ENCODE measurements at regions not wholly inside any gene's neighbourhood (a gene's known extent, or its start where the extent isn't known, plus 50 kb on each side); places are given as distances from the start of the nearest gene placed in this dataset.
"Not testable (repeated sequence)": the region's sequence is repeated elsewhere in the genome, so short reads cannot be mapped to it uniquely, and the experiment has no call there.

DNA sequence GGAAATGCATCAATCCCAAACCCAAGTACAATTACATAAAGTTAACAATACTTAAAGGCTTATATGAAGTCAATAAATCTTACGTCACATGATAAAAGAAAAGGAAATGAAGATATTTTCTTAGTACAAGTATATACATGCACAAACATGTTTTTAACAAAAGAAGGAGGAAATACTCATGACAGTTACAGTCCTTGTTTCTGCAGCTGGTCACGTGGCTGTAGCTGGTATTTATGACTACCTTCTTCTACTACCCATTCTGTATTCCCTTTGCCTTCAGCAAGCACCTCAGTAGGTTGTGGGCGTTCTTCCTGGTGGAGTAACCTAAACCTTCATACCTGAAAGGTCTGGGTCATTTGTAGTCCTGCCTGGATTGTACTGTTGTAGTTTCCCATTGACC lies 514.9 kb downstream of the MFSD1 start:
- ATAC-seq: not testable (repeated sequence)

DNA sequence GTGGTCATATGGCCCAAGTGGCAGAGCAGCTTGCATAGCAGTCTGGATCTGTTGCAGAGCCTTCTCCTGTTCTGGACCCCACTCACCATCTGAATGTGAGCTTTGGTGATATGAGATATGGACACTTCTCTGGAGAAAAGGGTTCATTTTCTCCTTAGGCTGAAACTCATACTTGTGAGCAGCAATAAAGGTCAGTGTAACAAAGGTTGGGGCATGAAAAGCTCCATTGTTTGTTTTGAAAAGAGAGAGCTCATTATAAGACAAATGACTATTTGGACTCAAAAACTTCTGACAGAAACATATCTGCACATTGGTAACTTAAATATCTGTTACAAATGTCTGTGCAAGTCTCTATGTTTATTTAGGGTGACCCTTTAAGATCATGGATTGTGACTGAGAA lies 517.3 kb downstream of the MFSD1 start:
- TF ChIP-seq, protein P1, sequence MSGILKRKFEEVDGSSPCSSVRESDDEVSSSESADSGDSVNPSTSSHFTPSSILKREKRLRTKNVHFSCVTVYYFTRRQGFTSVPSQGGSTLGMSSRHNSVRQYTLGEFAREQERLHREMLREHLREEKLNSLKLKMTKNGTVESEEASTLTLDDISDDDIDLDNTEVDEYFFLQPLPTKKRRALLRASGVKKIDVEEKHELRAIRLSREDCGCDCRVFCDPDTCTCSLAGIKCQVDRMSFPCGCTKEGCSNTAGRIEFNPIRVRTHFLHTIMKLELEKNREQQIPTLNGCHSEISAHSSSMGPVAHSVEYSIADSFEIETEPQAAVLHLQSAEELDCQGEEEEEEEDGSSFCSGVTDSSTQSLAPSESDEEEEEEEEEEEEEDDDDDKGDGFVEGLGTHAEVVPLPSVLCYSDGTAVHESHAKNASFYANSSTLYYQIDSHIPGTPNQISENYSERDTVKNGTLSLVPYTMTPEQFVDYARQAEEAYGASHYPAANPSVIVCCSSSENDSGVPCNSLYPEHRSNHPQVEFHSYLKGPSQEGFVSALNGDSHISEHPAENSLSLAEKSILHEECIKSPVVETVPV (CRISPR knock-in tag; IDR thresholded peaks at IDR 0.05): no peak
- TF ChIP-seq TOX (CRISPR knock-in tag; IDR thresholded peaks at IDR 0.05; ENCODE audit: borderline replicate concordance) (no peak), ZNF8 (CRISPR knock-in tag; IDR thresholded peaks at IDR 0.05) (no peak), PPARA (CRISPR knock-in tag; IDR thresholded peaks at IDR 0.05; ENCODE audit: borderline replicate concordance) (no peak), GLIS3 (CRISPR knock-in tag; IDR thresholded peaks at IDR 0.05) (no peak), OSR1 (CRISPR knock-in tag; IDR thresholded peaks at IDR 0.05) (no peak), SNAI2 (CRISPR knock-in tag; IDR thresholded peaks at IDR 0.05) (no peak), ZNF70 (CRISPR knock-in tag; IDR thresholded peaks at IDR 0.05) (no peak), TCF4 (CRISPR knock-in tag; IDR thresholded peaks at IDR 0.05; ENCODE audit: borderline replicate concordance) (no peak), ESRRG (CRISPR knock-in tag; IDR thresholded peaks at IDR 0.05) (no peak), ZC3H10 (CRISPR knock-in tag; IDR thresholded peaks at IDR 0.05) (no peak), ARNTL (CRISPR knock-in tag; IDR thresholded peaks at IDR 0.05; ENCODE audit: borderline replicate concordance, low read depth) (no peak)
- TF ChIP-seq, protein P2, sequence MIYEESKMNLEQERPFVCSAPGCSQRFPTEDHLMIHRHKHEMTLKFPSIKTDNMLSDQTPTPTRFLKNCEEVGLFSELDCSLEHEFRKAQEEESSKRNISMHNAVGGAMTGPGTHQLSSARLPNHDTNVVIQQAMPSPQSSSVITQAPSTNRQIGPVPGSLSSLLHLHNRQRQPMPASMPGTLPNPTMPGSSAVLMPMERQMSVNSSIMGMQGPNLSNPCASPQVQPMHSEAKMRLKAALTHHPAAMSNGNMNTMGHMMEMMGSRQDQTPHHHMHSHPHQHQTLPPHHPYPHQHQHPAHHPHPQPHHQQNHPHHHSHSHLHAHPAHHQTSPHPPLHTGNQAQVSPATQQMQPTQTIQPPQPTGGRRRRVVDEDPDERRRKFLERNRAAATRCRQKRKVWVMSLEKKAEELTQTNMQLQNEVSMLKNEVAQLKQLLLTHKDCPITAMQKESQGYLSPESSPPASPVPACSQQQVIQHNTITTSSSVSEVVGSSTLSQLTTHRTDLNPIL (CRISPR knock-in tag; IDR thresholded peaks at IDR 0.05; ENCODE audit: low read depth): no peak
- TF ChIP-seq, protein P3, sequence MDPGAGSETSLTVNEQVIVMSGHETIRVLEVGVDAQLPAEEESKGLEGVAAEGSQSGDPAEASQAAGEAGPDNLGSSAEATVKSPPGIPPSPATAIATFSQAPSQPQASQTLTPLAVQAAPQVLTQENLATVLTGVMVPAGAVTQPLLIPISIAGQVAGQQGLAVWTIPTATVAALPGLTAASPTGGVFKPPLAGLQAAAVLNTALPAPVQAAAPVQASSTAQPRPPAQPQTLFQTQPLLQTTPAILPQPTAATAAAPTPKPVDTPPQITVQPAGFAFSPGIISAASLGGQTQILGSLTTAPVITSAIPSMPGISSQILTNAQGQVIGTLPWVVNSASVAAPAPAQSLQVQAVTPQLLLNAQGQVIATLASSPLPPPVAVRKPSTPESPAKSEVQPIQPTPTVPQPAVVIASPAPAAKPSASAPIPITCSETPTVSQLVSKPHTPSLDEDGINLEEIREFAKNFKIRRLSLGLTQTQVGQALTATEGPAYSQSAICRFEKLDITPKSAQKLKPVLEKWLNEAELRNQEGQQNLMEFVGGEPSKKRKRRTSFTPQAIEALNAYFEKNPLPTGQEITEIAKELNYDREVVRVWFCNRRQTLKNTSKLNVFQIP (CRISPR knock-in tag; IDR thresholded peaks at IDR 0.05; ENCODE audit: borderline replicate concordance, low read depth): no peak
- TF ChIP-seq, protein P4, sequence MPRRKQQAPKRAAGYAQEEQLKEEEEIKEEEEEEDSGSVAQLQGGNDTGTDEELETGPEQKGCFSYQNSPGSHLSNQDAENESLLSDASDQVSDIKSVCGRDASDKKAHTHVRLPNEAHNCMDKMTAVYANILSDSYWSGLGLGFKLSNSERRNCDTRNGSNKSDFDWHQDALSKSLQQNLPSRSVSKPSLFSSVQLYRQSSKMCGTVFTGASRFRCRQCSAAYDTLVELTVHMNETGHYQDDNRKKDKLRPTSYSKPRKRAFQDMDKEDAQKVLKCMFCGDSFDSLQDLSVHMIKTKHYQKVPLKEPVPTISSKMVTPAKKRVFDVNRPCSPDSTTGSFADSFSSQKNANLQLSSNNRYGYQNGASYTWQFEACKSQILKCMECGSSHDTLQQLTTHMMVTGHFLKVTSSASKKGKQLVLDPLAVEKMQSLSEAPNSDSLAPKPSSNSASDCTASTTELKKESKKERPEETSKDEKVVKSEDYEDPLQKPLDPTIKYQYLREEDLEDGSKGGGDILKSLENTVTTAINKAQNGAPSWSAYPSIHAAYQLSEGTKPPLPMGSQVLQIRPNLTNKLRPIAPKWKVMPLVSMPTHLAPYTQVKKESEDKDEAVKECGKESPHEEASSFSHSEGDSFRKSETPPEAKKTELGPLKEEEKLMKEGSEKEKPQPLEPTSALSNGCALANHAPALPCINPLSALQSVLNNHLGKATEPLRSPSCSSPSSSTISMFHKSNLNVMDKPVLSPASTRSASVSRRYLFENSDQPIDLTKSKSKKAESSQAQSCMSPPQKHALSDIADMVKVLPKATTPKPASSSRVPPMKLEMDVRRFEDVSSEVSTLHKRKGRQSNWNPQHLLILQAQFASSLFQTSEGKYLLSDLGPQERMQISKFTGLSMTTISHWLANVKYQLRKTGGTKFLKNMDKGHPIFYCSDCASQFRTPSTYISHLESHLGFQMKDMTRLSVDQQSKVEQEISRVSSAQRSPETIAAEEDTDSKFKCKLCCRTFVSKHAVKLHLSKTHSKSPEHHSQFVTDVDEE (CRISPR knock-in tag; IDR thresholded peaks at IDR 0.05): no peak
- no peak for ATAC-seq

- TF ChIP-seq ESRRG (CRISPR knock-in tag; IDR thresholded peaks at IDR 0.05) (no peak), TCF4 (CRISPR knock-in tag; IDR thresholded peaks at IDR 0.05; ENCODE audit: borderline replicate concordance) (no peak), RARB (CRISPR knock-in tag; IDR thresholded peaks at IDR 0.05) (no peak), ZNF8 (CRISPR knock-in tag; IDR thresholded peaks at IDR 0.05) (no peak), CSDC2 (CRISPR knock-in tag; IDR thresholded peaks at IDR 0.05) (no peak)
- TF ChIP-seq, protein P2 (CRISPR knock-in tag; IDR thresholded peaks at IDR 0.05; ENCODE audit: low read depth): no peak
- TF ChIP-seq, protein P1 (CRISPR knock-in tag; IDR thresholded peaks at IDR 0.05): no peak
- peak; percentile 75 for ATAC-seq
These were observed 520.6 kb downstream of the MFSD1 start for GRCh38 chr3:159322322-159322939.

- no peak for ATAC-seq
- TF ChIP-seq GLIS3 (CRISPR knock-in tag; IDR thresholded peaks at IDR 0.05): no peak
- no peak for TF ChIP-seq TOX (CRISPR knock-in tag; IDR thresholded peaks at IDR 0.05; ENCODE audit: borderline replicate concordance)
- no peak for TF ChIP-seq PPARA (CRISPR knock-in tag; IDR thresholded peaks at IDR 0.05; ENCODE audit: borderline replicate concordance)
- TF ChIP-seq ZFP30 (CRISPR knock-in tag; IDR thresholded peaks at IDR 0.05): no peak
- TF ChIP-seq ZNF565 (CRISPR knock-in tag; conservative IDR thresholded peaks at IDR 0.05; ENCODE audit: low read depth): no peak
These were observed 522.0 kb downstream of the MFSD1 start for GRCh38 chr3:159323848-159324247.

Measured in SK-N-SH treated with all-trans-retinoic acid at 6 μM for 48 hours (cell line).